Hematopoietic multipotent progenitor cell treated with erythropoietin and hydrocortisone succinate and interleukin-3 and kit ligand, for 15 days (in vitro differentiated cells): ENCODE measurements at regions not wholly inside any gene's neighbourhood (a gene's known extent, or its start where the extent isn't known, plus 50 kb on each side); places are given as distances from the start of the nearest gene placed in this dataset.
"Not testable (repeated sequence)": the region's sequence is repeated elsewhere in the genome, so short reads cannot be mapped to it uniquely, and the experiment has no call there.

Experiments used
- DNase-seq: peaks from one replicate; pipeline ENCODE4 v3.0.0-alpha.2; 2015; ENCODE audit warnings: low spot score

DNA sequence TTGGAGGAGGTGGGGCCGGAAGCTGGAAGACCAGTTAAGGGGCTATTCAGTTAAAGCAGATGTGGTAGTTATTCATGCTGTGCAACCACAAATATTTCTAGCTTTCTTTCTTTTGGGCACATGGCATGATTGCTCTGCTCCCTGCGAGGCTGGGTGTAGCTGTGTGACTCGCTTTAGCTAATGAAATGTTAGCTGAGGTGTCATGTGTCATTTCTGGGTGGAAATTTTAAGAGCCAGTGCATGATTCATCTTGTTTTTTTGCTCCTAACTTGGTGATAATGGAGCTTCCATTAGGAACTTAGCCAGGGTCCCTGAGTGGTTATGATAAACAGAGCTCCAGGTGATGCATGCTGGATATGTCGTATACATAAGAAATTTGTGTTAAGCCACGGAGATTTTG lies 300.6 kb downstream of the SATB1 start:
- no peak for DNase-seq

DNA sequence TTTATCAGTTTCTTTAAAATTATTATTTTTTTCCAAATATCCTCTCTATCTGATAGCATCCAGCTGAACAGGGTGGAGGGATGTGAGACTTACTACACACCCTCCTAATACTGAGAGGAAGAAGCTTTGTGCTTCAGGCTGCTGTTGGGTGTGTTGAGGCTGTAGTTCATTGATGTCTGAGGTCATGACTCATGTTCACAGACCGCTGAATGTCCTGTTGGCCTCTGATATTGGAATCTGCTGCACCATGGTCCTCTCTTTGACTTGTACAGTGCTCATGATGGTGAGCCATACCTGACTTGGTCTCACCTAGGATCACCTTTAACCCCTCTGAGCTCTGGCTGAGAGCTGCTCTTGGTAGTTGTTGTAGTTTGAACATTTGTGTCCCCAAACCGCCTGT lies 302.9 kb downstream of the SATB1 start:
- DNase-seq, result no peak

DNA sequence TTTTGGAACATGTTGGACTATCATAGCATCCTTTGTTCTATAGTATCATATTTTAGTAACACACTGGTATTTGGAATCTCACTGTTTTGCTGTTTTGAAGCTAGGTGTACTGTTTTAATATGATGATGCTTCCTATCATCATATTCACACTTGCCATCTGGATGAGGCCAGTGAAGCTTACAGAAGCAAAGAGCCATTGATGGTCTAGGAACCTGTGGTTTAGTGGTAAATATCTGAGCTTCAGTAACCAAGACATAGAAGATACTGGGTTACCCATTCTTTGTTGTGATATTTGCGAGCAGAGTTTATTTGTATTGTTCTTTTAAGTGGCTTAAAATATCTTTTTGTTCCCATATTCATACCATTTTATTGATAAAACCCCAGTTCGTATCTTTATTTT lies 304.1 kb downstream of the SATB1 start:
- no peak for DNase-seq

DNA sequence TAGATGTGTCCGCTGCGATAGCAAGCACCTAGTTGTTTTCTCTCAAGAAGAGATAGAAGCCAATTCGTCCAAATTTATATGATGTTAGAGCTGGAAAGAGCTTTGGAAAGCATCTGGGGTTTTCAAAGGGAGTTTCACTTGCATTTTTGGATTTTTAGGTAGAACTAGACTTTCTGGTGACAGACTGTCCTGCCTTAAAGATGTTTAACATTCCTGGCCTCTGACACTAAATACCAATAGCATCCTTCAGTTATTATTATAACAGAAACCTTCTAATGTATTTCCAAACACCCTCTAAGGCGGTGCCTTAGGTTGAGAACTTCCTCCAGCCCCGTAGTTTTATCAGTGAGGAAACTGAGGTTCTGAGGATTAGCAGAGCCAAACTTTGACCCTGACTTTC lies 305.3 kb downstream of the SATB1 start:
- no peak for DNase-seq

DNA sequence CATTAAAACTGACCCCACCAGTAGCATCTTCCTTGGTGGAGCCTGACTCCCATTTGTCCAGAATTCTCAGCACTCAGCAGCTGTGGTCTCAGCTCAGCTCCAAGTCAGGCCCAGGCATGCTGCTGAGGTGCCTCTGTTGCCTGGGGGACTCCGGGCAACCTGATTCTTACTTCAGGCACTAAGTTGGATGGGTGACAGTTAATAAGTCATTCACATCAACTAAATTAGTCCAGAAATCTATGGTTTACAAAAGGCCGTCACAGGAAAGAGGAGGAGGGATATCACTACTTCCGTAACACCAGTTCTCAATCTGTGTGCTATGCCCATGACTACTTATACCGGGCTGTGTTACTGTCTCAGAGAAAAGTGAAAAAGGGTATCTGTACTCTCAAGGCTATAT lies 310.2 kb downstream of the SATB1 start:
- no peak for DNase-seq

DNA sequence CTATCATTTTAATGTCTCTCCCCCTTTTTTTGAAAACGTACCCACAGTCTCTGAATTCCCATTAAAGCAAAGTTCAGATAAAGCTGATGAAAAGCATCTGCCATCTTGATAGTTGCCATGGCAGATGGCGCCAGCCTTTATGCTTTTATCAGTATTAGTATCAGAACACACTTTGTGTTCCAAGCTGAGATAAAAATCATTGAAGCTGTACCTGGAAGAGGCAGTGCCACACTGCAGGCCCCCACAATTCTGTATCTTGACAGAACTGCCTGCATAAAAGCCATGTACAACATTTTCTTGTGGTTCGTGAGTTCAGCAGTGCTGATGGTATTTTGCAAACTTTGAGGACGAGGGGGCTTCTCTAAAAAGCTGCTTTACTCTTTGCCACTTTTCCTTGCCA lies 311.7 kb downstream of the SATB1 start:
- DNase-seq, result no peak

DNA sequence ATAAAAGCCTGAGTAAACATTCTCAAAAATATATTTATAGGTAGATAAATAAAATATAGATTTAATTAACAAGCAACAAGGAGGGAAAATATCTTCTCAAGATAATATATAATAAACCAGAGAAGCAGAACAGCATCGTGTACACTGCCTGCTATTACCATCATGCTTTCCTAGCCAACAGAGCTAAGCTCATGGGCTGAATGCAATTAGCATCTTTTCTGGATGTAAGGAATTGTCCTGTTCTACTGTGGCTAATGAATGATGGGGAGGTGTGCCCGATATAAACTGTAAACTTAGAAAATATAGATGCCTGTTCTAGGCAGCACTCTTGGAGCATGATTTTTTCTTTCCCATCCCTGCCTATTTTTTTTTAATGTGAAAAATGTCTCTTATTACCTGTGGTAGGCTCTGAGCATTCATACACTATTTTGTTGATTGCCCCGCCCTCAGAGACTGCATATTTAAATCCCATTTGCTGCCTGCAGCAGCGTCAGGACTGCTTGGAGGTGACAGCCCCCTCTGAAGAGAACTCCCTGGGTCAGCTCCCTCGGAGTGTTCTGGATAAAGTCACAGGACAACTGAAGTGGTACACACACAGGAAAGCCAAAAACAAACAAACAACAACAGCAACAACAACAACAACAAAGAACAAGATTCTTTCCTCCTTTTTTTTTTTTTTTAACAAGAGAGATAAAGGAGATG lies 312.3 kb downstream of the SATB1 start:
- no peak for DNase-seq

DNA sequence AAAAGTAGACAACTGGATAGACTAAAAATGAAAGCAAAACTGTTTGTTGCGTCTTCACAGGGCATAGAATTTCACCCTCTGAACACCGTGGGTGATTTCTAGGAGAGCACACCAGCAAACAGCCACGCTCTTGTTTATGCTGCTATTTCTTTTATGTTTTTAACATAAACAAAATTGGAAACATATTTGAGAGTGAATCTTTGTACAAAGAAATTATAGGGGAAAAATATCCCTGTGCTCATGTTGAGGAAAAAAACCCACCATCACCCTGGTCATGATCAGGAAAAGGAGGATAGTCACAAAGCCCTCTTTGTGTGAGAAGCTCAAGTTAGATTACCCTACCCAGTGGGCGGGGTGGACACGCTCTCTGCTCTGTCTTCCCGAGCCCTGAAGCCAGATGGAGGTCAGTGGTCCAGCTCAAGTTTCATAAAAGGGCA lies 313.3 kb downstream of the SATB1 start:
- DNase-seq, result no peak

DNA sequence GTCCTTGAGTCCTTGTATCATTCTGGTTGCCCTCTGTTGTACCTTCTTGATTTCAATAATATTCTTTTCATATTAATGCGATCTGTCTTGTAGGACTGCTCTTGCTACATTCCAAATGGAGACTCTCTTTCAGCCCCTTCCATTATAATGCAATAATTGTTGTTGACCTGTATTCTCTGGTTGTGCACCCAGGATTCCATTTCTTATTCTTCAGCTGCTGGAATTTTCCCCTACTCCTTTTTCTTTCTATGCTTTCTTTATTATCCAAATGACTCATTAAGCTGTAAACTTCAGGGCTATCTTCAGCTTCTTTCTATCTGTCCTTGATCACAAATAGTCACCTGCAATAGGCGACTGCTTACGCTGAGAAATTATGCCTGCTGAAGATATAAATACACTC lies 321.5 kb downstream of the SATB1 start:
- DNase-seq, result no peak

DNA sequence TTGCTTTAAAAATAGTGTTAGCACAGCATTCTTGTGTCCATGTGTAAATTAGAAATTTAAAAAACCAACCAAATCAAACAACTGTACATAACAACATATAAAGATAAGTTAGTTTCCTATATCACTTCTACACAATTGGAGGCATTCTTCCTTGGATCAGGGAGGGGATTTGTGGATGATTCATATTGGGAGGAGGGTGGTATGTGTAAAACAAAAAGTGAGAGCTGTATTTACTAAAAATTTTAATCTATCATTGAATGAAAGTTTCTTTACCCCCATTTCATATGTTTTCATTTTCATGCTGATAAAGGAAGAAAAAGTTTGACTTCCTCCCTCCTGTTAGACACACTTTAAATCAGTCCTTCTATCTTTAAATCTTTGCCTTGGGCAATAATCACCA lies 325.0 kb downstream of the SATB1 start:
- DNase-seq, result no peak

DNA sequence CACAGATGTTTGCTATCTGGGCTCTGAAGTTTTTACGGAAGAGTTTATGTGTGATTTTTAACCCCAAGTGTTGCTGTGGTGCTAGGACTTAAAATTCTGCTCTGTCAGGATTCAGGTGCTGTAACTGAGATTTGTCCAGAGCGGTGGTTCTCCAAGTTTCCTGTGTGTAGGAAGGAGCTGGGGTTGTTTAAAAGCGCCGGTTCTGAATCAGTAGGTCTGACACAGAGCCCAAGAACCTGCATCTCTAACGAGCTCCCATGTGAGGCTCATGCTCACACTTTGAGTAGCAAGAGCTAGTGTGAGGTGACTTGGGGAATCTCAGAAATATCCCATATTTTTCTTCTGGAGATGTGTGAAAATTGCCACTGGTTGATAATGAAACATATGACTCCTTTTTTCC lies 325.5 kb downstream of the SATB1 start:
- DNase-seq, result no peak

DNA sequence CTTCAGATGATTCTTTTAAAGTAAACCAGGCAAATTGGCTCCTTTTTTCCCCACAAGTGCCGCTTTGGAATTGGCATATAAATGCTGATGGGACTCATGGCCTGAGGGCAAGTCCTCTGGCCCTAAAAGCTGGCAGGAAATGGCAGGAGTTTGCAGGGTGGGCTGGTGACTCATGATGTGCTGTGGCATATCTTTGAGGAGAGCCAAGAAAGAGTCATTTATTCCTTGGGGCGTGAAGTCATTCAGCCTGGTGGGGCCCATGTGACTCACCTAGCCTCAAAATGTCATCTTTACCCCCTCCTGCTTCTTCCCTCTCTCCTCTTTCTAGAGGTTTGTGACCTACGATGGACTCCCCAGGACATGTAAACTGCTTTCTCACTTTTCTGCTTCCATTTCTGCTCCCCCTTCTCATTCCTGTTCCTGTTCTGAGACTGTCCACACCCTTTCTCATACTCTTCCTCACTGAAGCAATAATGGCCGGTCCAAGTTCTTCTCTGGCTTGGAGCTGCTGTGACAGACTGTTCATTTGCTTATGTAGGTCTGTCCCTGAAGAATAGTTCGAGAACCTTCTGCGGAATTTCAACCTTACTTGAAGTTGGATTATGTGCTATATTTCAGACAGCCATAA lies 326.1 kb downstream of the SATB1 start:
- DNase-seq, result no peak

DNA sequence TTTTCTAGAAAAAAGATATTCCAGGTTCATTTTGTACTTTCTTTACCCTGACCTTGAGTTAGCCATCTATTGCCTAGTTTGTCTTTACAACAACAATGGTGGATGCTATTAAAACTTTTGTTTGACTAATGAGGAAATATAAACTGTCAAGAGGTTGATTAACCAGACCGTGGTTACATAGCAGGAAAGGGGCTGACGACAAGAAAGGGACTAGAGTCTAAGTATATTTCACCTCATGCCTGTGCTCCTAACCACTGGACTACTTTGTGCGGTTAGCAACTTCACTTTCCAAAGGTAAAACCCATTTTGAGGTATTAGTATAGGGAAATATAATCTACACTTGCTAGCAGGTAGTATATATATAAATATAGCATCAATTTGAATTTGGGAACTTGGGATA lies 327.1 kb downstream of the SATB1 start:
- no peak for DNase-seq

DNA sequence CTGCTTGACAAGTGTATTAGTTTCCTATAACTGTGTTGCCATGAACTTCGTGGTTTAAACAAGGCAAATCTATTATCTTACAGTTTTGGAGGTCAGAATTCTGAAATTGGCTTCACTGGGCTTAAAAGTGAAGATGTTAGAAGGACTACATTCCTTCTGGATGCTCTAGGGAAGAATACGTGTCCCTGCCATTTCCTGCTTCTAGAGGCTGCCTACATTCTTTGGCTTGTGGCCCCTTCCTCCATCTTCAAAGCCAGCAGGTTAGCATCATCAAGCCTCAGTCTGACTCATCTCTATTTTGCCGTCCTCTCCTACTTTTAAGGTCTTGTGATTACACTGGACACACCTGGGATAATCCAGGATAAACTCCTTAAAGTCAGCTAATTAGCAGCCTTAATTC lies 327.7 kb downstream of the SATB1 start:
- DNase-seq, result no peak

DNA sequence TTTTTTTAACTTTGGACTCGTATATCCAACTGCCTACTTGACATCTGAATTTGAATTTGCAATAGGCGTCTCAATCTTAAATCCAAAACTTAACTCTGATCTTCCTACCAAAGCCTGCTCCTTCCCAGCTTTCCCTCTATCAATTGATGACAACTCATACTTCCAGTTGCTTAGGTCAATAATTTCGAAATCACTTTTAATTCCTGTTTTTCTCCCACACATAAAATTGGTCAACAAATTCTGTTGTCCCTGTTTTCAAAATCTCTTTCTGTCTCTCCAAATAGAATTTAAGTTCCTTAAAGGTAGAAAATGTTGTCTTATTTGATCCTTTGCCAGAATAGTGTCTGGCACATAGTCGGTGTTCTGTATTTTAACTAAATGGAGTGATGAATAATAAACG lies 332.4 kb downstream of the SATB1 start:
- no peak for DNase-seq

DNA sequence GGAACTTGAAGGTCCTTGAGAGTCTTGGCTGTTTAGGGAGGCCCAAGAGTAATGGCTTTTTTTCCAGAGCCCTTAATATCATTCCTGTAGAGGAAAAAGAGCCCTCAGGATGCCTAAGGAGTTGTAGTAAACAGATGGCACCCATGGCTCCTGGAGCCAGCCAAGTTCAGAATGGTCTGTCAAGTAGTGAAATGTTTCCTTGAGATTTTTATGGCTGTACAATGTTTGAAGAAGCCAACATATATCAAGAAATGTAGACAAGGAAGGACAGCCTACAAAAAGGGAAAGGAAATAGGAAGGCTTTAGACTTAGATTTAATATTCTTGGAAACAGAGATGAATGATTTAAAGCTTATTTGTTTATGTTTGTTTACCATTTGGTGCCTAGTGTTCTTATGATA lies 334.8 kb downstream of the SATB1 start:
- DNase-seq, result no peak

DNA sequence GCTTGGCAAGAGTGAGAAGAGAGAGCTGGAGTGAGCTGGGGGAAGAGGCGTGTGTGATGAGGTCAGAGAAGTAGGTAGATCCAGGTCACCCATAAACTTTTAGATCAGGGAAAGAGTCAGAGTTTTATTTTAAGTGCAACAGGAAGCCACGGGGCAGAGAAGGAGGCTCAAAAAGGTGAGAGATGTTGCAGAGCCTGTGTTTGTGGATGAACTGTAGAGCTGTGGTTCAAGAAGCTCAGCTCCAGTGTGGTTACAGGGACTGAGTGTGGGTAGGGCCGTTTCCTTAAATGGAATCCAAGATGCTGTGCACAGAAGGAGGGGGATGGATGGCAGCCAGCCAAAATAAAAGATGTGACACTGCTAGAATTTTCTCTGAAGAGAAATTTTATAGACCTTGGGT lies 337.2 kb downstream of the SATB1 start:
- DNase-seq, result no peak

DNA sequence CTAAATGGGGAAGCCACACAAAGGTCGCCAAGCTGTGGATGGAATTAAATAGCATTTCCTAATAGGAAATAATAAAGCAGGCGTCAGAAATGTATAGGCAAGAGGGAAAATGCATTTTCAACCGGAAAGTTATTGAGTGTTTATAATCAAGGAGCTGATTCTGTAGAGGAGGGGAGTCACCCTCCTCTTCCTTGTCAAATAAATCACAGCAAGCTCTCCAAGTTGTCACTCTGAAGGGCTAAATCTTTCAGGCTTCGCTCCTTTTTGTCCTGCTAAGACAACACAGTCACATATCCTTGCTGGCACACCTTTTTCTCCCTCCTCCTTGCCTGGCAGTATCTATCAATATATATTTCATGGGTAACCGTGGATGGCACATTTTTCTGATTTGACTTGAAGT lies 338.4 kb downstream of the SATB1 start:
- DNase-seq, result no peak

DNA sequence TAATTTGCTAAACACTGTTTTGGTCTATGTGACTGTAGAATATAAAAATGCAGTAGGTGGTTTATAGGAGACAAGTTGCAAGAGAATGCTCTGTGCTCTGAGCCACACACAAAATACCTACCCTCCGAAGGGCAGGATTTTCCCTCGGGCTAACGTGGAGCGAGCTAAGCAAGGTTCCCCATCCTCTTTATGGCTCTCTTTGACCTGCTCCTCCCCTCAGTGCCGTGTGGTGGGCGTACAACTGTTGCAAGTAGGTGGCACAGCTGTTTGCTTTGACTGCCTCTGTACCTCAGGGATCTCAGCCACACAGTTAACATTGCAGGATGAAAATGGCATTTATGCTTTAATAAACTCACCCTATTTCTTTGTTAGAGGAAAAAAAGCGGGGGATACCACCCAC lies 339.1 kb downstream of the SATB1 start:
- no peak for DNase-seq

DNA sequence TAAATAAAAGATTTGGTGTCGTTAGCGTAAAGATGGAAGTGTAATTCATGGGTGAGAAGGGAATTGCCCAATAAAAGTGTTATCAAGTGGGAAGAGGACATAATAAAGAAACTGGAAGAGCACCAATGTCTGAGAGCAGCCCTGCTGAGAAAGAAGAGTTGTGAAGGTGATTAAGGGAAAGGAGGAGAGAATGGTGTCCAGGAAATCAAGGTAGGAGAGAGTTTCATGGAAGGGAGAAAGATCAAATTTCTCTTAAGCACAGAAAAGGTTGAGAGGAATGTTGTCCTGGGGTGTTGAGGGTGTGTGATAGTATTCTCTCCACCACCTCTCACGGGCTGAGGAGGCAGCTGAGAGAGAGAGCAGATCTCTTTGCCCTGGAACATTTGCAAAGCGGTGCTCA lies 339.7 kb downstream of the SATB1 start:
- DNase-seq, result no peak

DNA sequence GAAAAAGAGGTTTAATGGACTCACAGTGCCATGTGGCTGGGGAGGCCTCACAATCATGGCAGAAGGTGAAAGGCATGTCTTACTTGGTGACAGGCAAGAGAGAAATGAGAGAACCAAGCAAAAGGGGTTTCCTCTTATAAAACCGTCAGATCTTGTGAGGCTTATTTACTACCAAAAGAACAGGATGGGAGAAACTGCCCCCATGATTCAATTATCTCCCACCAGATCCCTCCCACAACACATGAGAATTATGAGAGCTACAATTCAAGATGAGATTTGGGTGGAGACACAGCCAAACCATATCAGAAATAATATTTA lies 340.8 kb upstream of the TBC1D5 start:
- not testable (repeated sequence) for DNase-seq

DNA sequence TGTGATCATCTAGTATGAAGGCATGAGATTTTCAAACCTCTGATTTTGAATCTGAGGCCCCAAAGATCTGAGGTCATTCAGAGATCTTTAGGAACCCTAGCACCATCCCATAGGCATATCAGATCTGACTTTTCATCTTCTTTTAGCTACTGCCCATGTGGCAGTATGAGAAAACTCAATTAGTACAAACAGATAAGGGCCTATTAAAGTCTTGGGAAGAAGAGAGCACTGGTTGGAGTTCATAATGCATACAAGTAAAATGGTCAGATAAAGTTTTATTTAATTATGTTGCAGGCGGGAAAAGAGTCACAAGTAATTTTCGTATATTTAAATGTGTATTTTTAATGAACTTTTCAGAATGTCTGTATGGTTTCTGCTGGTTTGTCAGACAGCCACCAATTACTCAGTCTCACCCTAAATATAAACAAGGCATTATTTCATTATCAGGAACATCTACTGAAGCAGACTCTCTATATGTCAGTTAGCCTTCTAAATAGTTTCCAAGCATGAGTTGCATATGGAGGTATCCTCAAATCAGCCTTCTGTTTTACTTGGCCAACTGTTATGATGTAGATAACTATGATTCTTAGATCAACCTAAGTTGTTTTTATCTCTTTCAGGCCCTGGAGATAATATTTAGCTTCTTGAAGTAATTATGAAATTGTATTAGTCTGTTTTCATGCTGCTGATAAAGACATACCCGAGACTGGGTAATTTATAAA lies 340.3 kb upstream of the TBC1D5 start:
- no peak for DNase-seq

DNA sequence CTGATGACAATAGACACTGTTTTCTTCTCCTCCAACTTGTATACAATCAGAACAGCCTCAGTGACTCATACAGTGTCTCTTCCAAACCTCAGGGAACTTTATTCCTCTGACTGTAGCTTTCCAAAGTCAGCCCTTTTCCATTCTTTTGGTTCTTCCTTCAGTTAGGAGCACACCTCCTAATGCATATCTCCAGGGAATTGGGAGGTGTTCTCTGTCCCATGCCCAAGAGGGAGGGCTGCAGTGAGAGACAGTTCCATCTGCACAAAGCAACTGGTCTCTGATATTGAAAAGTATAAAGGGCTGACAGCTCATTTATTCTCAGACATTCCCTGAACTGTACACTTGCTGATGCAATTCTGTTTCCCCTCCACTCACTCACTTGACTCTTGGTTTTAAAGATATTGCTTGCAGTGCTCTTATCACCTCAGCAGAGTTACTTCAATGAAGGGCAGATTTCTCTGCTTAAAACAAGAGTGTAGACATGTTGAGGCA lies 337.8 kb upstream of the TBC1D5 start:
- DNase-seq, result no peak

DNA sequence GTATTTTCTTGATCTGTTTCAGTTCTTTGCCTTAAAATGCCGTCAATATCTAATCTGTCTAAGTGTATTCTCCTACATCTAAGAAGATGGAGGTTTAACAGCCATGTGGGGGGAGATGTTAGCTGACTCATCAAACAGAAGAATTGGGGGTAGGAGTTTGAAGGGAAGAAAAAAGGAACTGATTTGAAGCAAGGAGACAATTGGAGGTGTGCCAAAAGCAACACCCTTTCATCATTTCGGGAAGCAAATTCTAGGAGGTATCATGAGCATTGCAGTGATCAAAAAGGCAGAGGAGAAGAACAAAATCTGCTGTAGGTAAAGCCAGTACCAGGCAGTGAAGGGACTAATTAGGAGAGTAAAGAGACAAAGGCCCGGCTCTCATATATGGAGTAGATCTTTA lies 337.3 kb upstream of the TBC1D5 start:
- DNase-seq, result no peak
